HG03064 (cell line): ENCODE measurements at regions not wholly inside any gene's neighbourhood (a gene's known extent, or its start where the extent isn't known, plus 50 kb on each side); places are given as distances from the start of the nearest gene placed in this dataset.

Experiments used
- ATAC-seq: cut with Tn5 transposase; IDR thresholded peaks from one replicate; pipeline ENCODE4 v1.9.1; 2021; ENCODE audit warnings: low read depth; ENCODE audit not compliant: unreplicated experiment

DNA sequence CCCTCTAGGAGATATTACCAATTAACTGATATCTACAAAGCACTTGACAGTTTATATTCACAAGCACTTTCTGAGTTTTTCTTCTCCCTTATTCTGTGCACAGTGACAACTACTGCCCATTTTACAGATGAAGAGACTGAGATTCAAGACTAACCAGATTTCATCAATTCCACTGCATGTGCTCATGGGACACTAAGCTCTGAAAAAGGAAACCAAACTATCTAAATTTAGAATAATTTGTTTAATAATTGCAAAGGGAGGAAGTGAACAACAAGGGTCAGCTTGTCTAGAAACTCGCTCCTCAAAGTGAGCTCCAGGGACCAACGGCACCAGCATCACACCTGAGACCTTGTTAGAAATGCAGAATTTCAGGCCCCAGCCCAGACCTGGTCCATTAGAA is 50.8 kb upstream of the MYLIP start:
- peak; percentile 73 for ATAC-seq

DNA sequence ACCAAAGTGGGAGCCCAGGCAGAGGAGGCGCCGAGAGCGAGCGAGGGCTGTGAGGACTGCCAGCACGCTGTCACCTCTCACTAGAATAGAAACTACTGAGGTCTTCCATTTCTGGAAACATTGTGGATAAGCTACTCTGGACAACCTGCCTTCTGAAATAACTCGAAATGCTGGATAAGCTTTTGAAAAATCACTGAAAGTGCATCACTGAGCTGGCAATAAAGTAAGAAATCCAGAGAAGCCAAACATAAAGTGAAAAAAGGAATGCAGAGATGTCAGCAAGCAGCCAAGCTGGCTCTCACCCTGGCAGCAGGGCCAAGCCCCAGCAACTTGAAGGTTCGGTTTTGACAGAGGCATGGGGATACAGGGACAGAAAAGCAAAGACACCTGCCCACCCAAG is 59.2 kb upstream of the MYLIP start:
- ATAC-seq, result no peak

DNA sequence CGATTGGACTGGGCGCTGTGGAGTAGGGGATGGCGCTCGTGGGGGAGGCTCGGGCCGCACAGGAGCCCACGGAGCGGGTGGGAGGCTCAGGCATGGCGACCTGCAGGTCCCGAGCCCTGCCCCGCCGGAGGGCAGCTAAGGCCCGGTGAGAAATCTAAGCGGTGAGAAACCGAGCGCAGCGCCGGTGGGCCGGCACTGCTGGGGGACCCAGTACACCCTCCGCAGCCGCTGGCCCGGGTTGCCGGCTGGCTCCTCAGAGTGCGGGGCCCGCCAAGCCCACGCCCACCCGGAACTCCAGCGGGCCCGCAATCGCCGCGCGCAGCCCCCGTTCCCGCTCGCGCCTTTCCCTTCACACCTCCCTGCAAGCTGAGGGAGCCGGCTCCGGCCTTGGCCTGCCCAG is 59.7 kb upstream of the MYLIP start:
- no peak for ATAC-seq

DNA sequence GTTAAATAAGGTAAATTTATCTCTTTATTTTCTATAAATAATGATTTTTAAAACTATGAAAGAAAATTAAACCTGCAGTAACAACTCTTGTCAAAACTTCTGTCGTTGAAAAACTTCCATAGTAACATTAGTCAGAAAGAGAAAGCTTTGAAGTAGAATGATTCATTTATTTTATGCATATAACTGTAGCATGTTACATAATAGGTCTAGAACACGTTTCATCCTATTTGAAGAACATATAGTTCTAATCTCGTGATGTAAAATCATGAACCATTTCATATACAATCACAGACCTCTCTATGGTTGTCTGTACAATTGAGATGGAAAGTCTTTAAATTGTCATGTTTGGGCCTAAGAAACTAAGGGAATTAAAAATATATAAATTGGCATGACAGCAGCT is 61.3 kb upstream of the MYLIP start:
- no peak for ATAC-seq

DNA sequence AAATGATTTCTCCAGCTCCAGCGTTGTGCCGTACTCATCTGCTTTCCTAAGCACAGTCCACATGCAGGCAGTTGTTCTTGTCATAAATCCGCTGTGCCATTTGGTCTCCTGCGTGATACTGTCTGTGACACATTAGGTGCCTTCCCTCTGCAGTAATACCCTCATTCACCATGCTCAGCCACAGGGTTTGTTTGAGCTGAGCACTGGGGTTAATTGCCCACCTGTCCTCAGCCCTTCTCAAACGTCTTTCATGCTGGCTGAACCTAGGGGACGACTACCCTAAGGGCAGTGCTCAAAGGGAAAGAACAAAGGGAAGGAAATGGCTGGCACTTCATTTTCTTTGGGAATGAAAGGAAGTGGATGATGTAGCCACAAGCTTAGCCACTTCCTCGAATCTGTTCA is 64.2 kb upstream of the MYLIP start:
- ATAC-seq, result no peak

DNA sequence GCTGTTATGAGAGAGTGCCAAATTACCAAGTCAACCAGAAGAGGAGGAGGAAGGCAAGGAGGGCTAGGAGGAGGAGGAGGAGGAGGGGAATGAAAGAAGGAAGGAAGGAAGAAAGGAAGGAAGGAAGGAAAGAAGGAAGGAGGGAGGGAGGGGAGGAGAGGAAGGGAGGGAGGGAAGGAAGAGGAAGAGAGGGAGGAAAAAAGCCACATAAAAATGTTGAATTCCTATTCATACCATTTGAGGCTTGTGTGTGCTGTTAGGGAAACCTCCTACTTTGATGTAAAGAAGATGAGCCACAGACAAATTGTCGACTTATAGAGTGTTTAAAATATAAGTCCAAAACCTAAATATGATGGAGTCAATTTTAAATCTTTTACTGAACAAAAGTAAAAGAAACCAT is 65.3 kb upstream of the MYLIP start:
- no peak for ATAC-seq

DNA sequence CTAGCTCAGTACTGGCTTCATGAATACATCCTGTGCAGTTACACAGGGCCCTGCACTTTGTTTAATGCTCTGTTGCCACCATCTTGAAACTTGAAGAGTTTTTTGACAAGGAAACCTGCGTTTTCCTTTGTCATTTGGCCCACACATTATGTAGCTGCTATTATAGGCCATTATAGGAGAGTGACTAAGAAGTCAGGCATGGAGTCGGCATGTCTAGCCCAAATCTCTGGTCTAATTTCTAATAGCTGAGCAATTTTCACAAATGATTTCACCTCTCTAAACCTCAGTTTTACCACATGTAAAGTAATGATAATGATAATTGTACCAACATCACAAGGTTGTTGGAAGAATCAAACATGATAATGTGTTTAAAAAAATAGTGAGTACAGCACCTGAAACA is 67.1 kb upstream of the MYLIP start:
- no peak for ATAC-seq

DNA sequence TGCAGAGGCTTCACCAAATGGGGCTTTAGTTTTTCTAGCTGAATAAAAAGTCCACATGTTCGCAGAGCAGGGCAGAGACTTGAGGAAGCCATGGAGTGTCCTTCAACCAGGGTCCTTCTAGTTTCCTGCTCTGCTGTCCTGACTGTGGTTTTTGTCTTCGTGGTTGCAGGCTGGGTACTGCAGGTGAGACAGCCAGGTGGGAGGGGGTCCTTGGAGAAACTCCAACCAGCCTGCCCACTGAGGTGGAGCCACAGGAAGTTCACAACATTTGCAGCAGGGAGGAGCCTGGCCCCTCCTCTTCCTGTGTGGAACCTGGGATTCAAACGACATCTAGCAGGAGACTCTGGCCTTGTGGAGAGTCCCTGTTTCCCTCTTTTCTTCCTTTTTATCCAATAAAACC is 68.8 kb upstream of the MYLIP start:
- ATAC-seq, result no peak

DNA sequence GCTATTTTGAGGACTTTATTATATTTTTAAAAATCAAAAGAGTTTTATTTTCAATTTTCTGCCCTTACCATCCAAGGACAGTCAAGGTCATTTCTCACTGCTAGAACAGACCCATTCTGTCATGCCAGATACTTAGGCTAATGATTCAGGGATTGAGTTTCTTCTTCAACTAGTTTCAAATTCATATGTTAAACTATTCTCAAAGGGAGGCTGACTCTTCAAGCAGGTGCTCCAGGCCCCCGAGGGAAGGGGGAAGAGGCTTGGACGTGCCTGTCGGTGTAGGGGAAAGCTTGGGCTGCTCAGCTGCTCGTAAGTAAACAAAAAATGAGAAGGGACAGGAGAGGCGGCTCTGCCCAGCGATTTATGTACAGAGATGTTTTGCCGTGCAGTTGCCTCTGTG is 69.4 kb upstream of the MYLIP start:
- ATAC-seq, result no peak

DNA sequence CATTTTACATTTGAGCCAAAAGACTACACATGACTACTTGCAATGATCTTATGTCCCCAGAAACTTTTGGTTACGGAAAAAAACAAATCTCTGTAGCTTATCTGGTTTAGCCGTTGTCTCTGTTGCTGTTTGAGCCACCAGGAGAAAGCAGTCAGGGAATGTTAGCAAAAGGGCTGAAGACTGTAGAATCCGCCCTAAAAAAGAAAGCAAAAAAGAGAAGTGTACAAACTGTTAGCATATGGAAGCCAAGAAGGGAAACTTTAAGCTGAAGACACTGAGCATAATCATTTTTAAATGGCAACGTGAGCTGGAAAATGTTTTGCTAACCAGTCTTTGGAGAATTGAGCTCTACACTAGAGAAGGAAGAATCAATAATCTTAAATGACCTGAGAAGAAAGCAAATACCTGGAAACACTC is 69.9 kb upstream of the MYLIP start:
- no peak for ATAC-seq

DNA sequence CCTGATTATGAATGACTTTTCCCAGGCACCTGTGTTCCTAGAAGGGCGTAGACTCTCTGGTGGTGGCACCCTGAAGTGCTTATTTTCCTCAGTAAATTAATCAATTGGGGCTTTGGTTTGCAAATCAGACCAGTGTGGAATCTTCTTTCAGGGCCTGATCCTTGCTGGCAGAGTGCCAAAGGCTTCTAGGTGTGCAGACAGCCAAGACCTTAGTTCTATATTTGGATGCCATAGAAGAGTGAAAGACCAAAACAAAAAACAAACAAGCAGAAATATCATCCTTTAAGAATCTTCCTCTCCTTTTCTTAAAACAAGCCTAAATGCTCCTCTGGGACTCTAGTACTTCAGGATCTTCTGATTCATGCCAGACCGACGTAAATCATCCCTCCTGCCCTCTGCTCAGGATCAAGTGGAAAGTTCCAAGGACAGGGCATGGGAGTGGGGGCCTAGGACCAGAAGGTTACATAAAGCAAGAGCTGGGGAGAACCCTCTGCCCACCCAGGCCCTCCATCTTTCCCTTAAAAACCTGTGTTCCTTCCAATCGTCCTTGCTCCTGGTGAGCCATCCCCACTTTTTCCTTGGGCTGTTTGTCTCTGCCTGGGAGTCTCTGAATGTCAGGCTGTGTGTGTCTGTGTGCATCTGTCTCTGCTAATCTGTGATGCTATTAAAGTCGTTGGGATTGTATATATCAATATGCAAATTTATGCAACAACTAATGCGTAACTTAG is 70.5 kb upstream of the MYLIP start:
- ATAC-seq, result no peak

DNA sequence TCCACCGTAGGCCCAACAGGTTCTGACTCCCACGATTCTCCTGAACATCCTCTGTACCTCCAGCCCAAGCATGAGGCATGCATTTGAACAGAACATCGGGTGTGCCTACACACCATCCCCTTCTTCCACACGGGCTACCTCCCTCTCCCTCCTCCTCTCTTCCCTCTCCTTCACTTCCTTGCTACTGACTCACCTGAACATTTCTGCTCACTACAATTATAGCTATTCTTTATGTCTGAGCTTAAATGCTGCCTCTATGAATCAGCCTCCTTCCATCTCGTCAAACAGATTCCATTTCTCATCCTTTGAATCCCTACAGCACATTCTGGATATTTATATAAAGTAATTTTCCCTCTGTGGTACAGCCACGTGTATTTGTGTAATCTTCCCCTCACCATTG is 71.4 kb upstream of the MYLIP start:
- no peak for ATAC-seq

DNA sequence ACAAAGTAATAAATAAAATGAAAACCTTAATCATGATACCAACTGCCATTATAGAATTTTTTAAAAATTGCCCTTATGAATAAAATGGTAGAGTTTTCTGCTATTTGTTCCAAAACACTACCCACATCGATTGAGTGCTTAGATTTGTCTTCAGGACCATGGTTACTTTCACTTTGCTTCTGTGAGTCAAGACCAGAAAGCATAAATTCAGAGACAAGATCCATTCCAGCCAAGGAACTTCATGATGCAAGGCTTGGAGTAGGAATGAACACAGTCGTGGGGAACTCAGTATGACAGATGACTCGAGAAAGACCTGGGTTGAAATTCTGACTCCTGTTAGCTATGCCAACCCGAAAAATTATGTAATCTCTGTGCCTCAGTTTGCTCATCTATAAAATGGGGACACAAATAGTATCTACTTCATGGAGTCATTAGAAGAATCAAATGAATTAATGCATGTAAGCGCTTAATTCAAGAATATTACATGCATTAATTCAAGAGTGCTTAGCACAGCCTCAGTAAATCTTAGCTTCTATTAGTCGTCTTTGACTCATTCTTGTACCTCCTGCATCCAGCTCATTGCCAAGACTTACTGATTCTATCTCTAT is 72.5 kb upstream of the MYLIP start:
- ATAC-seq, result no peak

DNA sequence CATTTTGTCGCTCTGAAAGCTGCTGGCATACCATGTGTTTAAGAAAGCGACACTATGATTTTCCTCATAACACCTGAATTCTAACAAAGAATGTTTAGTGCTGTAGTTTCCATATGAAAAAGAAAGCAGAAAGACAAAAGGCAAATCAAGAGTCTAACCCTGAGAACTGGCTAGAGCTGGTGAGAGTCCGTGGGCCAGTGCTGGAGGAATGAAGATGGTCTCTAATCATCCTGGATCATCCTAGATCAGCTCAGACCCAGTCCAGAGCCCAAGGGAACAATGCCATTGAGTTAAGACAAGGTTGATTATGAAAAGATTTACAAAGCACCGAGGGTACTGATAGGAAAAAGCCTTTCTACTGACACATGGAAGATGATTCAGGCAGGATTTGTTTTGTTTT is 73.0 kb upstream of the MYLIP start:
- no peak for ATAC-seq

DNA sequence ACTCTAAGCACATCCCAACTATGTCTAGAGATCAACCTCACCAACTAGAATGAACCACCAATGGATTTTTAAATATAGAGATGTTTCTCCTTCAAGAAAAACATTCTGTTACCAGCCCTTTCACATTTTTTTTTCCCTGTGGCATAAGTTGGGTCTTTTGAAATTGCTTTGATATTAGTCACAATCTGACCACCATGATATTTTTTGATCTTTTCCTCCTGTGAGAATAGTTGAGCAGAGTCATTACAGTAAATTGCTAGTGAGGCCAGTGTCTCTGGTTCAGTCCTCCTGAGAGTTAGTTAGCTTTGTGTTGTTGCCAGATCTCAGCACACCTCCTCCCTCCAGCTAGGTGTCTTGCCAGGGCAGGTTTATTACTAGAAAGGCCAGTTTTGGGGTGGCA is 79.7 kb upstream of the MYLIP start:
- no peak for ATAC-seq

DNA sequence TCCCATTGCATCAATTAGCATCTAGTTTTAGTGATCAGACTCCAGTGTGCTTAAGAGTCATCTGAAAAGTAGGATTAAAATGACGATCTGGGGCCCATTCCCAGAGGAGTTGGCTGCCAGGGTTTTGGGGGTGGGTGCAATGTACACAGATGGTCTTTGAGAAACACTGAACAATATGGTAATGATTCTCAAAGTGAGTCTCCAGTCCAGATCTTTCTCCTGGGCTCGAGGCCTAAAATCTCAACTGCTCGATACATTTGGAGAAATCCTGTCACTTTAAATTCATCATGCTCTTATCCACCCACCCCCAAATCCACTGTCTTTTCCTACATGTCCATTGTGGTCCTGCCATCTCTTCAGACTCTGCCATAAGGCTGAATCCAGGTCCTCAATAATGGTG is 80.7 kb upstream of the MYLIP start:
- ATAC-seq, result no peak

DNA sequence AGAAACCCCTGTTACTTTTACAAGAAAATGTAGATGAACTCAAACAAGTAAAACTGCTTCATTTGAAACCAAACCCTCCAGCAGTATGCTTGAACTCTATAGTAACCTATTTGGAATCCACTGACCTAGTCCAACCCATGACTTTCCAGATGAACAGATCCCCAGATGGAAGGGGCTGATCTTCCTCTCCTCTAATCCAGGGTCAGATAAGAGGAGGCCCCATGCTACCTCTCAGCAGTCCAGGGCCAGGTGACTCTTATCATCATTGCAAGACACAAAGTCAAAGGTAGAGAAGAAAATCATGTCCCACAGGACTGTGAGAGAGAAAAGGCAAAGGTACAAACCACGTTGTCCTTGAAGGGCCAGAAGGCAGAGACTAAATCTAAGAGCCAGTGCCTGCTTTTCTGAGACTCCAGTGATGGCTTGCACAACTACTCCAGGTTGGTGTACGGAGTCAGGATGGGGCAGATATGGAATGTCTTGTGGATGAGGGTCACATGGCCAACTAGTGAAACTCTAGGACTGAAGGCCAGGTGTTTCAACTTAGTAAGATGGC is 81.4 kb upstream of the MYLIP start:
- no peak for ATAC-seq

DNA sequence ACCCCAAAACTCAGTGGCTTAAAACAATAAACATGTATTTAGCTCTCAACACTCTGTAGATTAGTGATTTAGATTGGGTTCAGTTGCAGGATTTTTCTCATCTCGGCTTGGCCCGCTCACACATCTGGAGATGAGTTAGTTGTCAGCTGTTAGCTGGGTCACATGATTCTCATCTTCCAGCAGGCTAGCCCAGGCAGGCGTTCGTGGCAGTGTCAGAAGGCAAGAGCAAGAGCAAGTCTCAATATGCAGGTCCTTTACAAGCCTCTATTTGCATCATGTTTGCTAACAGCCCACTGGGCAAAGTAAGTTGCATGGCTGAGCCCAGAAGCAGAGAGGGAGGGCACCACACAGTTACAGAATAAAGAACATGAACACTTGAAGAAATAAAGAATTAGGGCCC is 83.6 kb upstream of the MYLIP start:
- no peak for ATAC-seq

DNA sequence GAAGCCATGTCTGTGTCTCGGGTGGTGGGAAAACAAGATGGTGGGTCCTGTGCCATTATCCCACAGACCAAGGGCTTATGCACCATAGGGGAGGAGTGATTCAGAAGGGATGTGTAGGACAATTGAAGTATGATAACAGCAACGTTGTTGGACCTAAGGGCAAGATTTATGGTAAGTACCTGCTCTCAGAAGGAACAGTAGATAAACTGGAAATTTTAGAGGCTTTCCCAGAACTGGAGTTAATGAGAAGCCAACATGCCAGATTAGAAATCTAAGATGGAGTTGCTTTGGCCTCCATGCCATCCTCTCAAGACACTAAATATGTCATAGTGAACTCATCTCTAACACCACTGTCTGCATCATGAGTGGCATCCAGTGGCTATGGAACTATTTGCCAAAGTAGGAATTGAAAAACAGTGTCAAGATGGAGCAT is 84.7 kb upstream of the MYLIP start:
- ATAC-seq, result no peak

DNA sequence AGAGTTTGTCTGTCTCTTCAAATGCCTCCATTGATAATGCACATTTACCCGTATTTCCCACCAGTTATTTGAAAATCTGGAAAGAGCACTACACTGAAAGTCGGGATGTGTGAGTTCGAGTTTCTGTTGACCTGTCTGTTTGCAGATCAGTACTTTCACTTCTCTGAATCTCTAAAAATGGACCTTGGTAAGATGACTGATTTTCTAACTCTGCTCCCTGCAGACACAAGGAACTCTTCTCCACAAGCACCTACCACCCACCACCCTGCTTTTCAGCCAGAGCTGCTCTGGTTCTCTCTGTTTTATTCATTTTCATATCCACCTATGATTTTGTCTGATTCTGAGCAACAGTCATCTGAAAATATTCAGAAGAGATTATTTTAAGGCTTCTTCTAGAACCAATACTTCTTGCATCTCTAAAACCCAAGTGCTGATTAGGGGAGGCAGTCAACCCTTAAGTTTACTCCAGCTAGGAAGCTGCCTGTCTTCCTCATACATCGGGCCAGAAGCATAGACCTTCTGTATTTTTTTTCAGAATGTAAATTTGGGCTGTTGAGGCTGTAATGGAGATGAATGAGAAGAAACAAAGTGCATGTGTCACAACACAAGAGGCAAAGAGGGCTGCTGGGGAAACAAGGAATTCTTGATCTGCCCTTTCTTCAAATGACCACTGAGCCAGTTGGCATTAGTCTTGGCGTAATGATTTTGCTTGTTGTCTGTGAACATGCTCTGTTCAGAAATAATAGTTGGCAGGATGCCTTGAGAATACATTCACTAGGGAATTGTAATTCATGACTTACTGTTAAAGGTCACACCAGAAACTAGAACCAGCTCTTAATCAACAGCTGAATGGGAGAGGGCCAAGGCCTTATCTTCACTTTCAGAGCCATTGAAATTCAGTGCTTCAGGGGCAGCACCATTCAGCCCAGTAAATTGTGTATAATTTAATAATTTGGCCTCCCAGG is 85.4 kb upstream of the MYLIP start:
- no peak for ATAC-seq

DNA sequence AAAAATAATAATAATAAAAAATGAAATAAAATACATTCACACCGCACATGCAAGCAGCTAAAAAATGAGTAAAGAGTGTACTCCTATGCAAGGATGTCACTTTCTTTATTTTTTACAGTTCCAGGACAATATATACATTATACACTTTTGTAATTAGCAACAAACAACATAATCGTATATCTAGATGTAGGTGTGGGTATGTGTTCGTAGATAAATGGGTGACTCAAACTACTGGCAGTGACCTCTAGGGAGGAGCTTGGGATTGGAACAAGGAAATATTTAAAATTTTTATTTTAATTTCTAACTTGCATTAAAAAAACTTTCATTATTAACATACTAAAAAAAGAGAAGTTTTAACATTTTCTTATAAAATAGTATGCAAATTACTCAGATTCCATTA is 86.1 kb upstream of the MYLIP start:
- ATAC-seq, result no peak
